ENCODE measurements at regions not wholly inside any gene's neighbourhood (a gene's known extent, or its start where the extent isn't known, plus 50 kb on each side); places are given as distances from the start of the nearest gene placed in this dataset.
A peak's percentile ranks its signal among the peaks of the same experiment; 100 is the strongest.

- peak; percentile 20 for DNase-seq (ENCODE audit: low spot score)
Observed at GRCh38 chr18:47334966-47335365, 83.5 kb upstream of the SKOR2 start.

DNA sequence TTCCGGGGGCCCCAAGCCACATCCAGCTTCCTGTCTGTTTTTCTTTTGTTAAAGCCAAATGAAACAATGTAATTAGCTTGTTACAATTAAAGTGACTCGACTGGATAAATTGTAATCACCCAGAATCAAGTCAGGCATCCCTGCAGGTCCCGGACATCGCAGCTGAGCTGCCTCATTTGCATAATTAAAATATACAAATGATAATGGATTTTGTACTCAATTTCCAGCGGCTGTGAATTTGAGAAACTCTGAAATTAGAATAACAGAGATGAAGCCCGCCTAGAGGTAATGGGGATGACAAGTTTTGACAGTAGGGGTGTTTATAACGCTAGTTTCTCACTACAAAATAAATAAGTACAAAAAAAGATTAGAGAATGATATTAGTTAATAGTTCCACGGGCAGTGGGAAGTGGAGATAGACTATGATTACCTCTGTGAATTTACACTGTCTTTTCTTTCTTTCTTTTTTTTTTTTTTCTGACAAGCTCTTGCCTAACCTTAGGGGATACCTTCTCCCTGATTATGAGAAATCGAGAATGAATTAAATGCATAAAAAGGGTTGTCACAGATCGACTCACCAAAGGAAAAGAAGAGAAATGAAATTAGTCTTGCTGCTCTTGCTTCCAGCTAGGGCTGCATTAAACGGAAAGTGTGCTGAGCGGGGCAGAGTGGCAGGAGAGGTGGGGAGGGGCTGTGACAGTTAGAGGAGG, 82.6 kb upstream of the SKOR2 start:
- no peak for DNase-seq (ENCODE audit: low spot score)

GRCh38 chr18:47331641-47332040, 80.2 kb upstream of the SKOR2 start:
- no peak for DNase-seq (ENCODE audit: low spot score)

- DNase-seq (ENCODE audit: low spot score), result no peak
Observed at GRCh38 chr18:47331026-47331425, 79.6 kb upstream of the SKOR2 start.

GRCh38 chr18:47323158-47323557, 71.7 kb upstream of the SKOR2 start:
- DNase-seq (ENCODE audit: low spot score), result peak; percentile 34

DNA sequence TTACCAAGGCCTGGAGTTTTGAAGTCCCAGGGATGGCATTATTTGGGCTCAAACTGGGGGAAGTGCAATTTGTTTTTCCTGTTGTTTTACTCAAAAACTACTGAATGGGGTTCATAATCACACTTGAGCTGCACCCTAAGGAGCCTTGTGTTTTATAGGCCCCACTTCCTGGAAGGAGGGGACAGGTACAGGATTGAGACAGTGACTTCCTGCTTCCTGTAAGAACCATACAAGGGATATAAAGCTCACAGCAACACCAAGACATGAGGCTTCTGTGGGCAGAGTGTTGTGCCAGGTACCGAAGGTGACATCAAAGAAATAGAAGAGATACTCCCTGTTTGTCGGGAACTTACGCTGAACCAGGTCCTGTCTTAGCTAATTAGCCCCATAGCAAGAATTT, 70.4 kb upstream of the SKOR2 start:
- no peak for DNase-seq (ENCODE audit: low spot score)

DNA sequence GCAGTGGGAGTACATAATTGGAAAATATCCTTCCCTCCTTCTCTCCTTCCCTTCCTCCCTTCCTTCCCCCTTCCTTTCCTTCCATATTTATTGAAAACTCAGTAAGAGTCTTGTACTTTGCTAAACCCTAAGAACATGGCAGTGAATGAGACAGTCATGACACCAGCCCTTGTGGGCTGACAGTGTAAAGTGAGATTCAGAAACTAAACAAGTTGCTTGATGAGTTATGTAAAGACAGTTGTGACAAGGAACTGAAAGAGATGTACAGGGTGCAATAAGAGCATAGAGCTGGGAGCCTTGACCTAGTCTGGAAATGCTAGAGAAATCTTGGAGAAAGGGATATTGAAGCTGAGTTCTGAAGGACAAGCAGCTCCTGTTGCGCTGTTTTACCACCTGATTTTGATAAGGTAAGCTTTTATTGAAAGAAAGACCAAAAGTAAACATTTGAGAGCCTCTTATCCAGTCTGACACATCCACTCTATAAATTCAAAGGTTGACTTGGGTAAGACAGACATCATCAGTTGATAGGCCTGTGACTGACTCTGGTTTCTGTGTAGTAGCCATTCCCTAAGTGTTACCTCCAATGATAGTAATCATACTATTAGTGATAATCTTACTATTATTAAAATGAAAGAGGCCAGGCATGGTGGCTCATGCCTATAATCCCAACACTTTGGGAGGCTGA, 66.5 kb upstream of the SKOR2 start:
- DNase-seq (ENCODE audit: low spot score), result no peak

- no peak for DNase-seq (ENCODE audit: low spot score)
Observed at GRCh38 chr18:47316924-47317323, 65.5 kb upstream of the SKOR2 start.

DNA sequence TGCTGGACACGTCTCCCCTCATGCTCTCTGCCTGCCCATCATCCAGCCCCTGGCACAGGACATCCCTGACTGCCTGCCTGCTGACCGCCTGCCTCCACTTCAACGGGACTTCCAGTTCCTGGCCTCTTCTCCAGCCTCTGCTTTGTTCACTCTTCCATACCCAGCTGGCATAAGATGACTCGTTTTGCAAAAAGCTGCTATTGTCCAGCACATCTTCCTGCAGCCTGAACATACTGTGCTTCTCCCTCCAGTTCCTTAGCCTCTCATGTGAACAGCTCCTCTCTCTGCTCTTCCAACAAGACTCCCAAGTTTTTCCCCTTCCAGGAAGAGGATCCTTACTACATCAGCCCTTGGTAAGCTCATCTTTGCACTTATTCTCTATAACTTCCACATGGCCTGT, 62.4 kb upstream of the SKOR2 start:
- no peak for DNase-seq (ENCODE audit: low spot score)

GRCh38 chr18:47311585-47311984, 60.1 kb upstream of the SKOR2 start:
- DNase-seq (ENCODE audit: low spot score), result no peak
